Caco-2 (cell line): ENCODE measurements at regions not wholly inside any gene's neighbourhood (a gene's known extent, or its start where the extent isn't known, plus 50 kb on each side); places are given as distances from the start of the nearest gene placed in this dataset.

ENCODE experiments used
- BruUV-seq: library from RNA; stranded (reverse); fragments of 400-500 nt; replicated peaks from 2 replicates; lab custom pipeline; 2021; lab: Mats Ljungman, UMichigan
- CTCF ChIA-PET: fragments of 300-600 bp; sonication (Branson Sonifier 250); formaldehyde crosslinking; loops from one replicate; lab custom pipeline; 2022; ENCODE audit warnings: antibody characterized with exemption; lab: Charles Lee
- POLR2A ChIA-PET: fragments of 300-600 bp; sonication (Branson Sonifier 250); formaldehyde crosslinking; loops from one replicate; lab custom pipeline; 2022; ENCODE audit warnings: antibody characterized with exemption; lab: Charles Lee
- DNase-seq, 2 experiments: peaks; one replicate each; pipeline versions ENCODE4 v3.0.0 to v3.0.0-alpha.2; 2020 to 2022
- H3K27me3 ChIP-seq: replicated peaks from 2 replicates; pipeline ENCODE4 v1.6.0; 2011; ENCODE audit warnings: low read length; ENCODE audit not compliant: control insufficient read depth, insufficient read depth
- H3K36me3 ChIP-seq: 2 replicates; pipeline ENCODE4 v1.5.1; 2011; ENCODE audit warnings: low read length; ENCODE audit not compliant: control insufficient read depth, insufficient read depth
- H3K4me1 ChIP-seq: fragments of 250-450 bp; sonication (Bioruptor Pico); 2 replicates; pipeline ENCODE4 v1.5.1; 2020; ENCODE audit warnings: mild to moderate bottlenecking
- H3K4me3 ChIP-seq: 2 replicates; pipeline ENCODE4 v1.5.1; 2011; ENCODE audit warnings: low read depth, mild to moderate bottlenecking, control low read depth, low read length
- H3K9me3 ChIP-seq: fragments of 250-450 bp; sonication (Bioruptor Pico); 2 replicates; pipeline ENCODE4 v1.5.1; 2020; ENCODE audit warnings: mild to moderate bottlenecking, moderate library complexity
- H3K27ac Mint-ChIP-seq: one replicate; pipeline ENCODE4 v1.8.0; 2022; ENCODE audit warnings: mixed read lengths; ENCODE audit not compliant: unreplicated experiment
- H3K27me3 Mint-ChIP-seq: one replicate; pipeline ENCODE4 v1.8.0; 2022; ENCODE audit warnings: mixed read lengths; ENCODE audit not compliant: insufficient read depth, unreplicated experiment
- H3K36me3 Mint-ChIP-seq: one replicate; pipeline ENCODE4 v1.8.0; 2022; ENCODE audit warnings: mild to moderate bottlenecking, mixed read lengths; ENCODE audit not compliant: insufficient read depth, unreplicated experiment
- H3K4me1 Mint-ChIP-seq: one replicate; pipeline ENCODE4 v1.8.0; 2022; ENCODE audit warnings: low read depth, mixed read lengths; ENCODE audit not compliant: unreplicated experiment
- H3K4me3 Mint-ChIP-seq: one replicate; pipeline ENCODE4 v1.8.0; 2022; ENCODE audit warnings: mild to moderate bottlenecking, moderate library complexity, mixed read lengths; ENCODE audit not compliant: unreplicated experiment
- H3K9me3 Mint-ChIP-seq: one replicate; pipeline ENCODE4 v1.8.0; 2022; ENCODE audit warnings: mixed read lengths; ENCODE audit not compliant: unreplicated experiment
- intact Hi-C: fragments of 100-400 bp; cut with micrococcal nuclease; formaldehyde crosslinking; loops from one replicate; pipeline ENCODE4 v1.10.0; 2022; ENCODE audit not compliant: unreplicated experiment
- TF ChIP-seq, protein P1 (sequence below), 2 experiments: fragments of 200-600 bp in 1 of 2; IDR thresholded peaks; 1 replicate in 1 of 2; 2 replicates in 1 of 2; pipeline versions ENCODE4 v1.5.1 to v1.8.0; 2011 to 2022; ENCODE audit warnings: antibody characterized with exemption in 1 of 2, control low read depth in 1 of 2, inconsistent platforms in 1 of 2, low read depth in 1 of 2, low read length in 1 of 2, mild to moderate bottlenecking in 1 of 2, moderate library complexity in 1 of 2; ENCODE audit not compliant: insufficient read depth in 1 of 2, severe bottlenecking in 1 of 2, unreplicated experiment in 1 of 2

DNA sequence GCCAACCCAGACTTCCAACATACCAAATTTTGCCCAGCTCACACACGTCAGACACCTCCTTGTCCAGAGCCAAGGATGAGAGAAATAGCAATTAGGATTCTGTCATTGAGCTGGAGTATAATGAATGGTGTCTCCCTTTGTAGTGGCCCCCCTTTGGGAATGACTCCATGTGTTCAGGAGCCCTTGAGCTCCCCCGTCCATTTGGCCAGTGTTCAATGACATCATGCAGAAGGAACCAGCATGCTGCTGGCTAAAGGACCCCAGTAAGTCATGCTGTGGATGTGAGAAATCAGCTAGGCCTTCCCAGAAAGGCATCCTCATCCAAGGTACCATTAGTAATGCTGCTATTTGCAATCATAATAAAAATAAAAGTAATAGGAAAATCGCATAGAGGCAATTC is 158.8 kb upstream of the SRRM4 start:
- no TSS peak for BruUV-seq
- peaks cover 4% of the 10 kb centered on the region for H3K36me3 Mint-ChIP-seq
- TF ChIP-seq, protein P1, sequence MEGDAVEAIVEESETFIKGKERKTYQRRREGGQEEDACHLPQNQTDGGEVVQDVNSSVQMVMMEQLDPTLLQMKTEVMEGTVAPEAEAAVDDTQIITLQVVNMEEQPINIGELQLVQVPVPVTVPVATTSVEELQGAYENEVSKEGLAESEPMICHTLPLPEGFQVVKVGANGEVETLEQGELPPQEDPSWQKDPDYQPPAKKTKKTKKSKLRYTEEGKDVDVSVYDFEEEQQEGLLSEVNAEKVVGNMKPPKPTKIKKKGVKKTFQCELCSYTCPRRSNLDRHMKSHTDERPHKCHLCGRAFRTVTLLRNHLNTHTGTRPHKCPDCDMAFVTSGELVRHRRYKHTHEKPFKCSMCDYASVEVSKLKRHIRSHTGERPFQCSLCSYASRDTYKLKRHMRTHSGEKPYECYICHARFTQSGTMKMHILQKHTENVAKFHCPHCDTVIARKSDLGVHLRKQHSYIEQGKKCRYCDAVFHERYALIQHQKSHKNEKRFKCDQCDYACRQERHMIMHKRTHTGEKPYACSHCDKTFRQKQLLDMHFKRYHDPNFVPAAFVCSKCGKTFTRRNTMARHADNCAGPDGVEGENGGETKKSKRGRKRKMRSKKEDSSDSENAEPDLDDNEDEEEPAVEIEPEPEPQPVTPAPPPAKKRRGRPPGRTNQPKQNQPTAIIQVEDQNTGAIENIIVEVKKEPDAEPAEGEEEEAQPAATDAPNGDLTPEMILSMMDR (IDR thresholded peaks at IDR 0.05; ENCODE audit: insufficient read depth in 1 of 2, low read depth in 1 of 2, low read length in 1 of 2, severe bottlenecking in 1 of 2, unreplicated experiment in 1 of 2): no peak

DNA sequence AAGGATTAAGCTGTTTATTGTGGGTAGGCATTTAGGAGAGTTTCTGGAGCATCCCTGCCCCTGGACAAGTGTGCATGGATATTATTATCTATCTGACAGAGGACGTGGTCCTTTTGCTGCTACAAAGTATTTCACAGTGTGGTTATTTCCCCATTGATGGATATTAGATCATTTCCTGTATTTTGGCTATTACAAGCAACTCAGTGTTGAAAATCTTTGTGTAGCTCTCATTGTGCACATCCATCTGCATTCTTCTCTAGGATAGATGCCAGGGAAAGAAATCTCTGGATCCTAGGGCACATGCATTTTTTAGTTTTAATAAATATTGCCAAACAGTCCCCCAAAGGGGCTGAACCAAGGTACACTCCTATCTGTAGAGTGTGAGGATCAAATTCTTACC is 154.3 kb upstream of the SRRM4 start:
- Histone ChIP-seq H3K4me1 (no peaks in the 10 kb centered on the region), H3K4me3 (no peak overlapping the region), H3K9me3 (no peaks in the 10 kb centered on the region), H3K27me3 (no peaks in the 10 kb centered on the region), H3K36me3 (no peaks in the 10 kb centered on the region)
- TF ChIP-seq, protein P1 (IDR thresholded peaks at IDR 0.05; ENCODE audit: insufficient read depth in 1 of 2, low read depth in 1 of 2, low read length in 1 of 2, severe bottlenecking in 1 of 2, unreplicated experiment in 1 of 2): no peak
- CTCF ChIA-PET: no interaction called here
- no peaks in the 10 kb centered on the region for H3K4me1 Mint-ChIP-seq
- no peak overlapping the region for H3K4me3 Mint-ChIP-seq
- H3K27ac Mint-ChIP-seq: no peak overlapping the region
- peaks cover 7% of the 10 kb centered on the region for H3K27me3 Mint-ChIP-seq
- H3K9me3 Mint-ChIP-seq: peaks cover 10% of the 10 kb centered on the region
- H3K36me3 Mint-ChIP-seq: no peaks in the 10 kb centered on the region
- intact Hi-C loops: no loop called here
- BruUV-seq: no TSS peak
- DNase-seq: no peak
- POLR2A ChIA-PET: no interaction called here

More for the DNA sequence above, 158.8 kb upstream of the SRRM4 start:
- peaks cover 4% of the 10 kb centered on the region for H3K27me3 Mint-ChIP-seq
- H3K9me3 Mint-ChIP-seq: peaks cover 10% of the 10 kb centered on the region
- no peak overlapping the region for H3K4me3 Mint-ChIP-seq
- H3K4me1 Mint-ChIP-seq: no peaks in the 10 kb centered on the region
- H3K27ac Mint-ChIP-seq: no peak overlapping the region
- intact Hi-C loops: no loop called here
- Histone ChIP-seq H3K4me3 (no peak overlapping the region), H3K27me3 (no peaks in the 10 kb centered on the region), H3K9me3 (no peaks in the 10 kb centered on the region), H3K4me1 (no peaks in the 10 kb centered on the region), H3K36me3 (no peaks in the 10 kb centered on the region)
- ChIA-PET CTCF (no interaction called here), POLR2A (no interaction called here)
- DNase-seq: no peak

DNA sequence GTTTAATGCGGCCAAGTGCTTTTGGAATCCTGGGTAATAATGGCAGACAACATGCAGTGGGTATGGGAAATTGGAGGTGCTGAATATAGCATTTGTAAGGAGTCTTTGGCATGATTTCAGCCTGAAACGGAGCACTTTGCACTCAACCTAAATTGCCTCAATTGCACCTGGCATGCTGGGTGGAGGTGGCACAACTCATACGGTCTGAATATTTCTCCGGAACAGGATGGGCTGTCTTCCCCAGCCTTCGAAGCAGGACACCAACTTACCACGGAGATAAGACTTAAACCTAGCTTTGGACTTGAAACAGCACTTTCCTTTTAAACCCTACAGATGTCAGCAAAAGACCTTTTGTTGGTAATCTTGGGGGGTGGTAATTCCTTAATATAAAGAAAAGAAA is 153.7 kb upstream of the SRRM4 start:
- H3K9me3 ChIP-seq: no peaks in the 10 kb centered on the region
- H3K4me3 ChIP-seq: no peak overlapping the region
- Mint-ChIP-seq H3K27me3 (peaks cover 7% of the 10 kb centered on the region), H3K27ac (no peak overlapping the region), H3K4me3 (no peak overlapping the region), H3K4me1 (no peaks in the 10 kb centered on the region), H3K36me3 (no peaks in the 10 kb centered on the region), H3K9me3 (peaks cover 10% of the 10 kb centered on the region)
- no peak for DNase-seq
- ChIA-PET POLR2A (no interaction called here), CTCF (no interaction called here)
- no peaks in the 10 kb centered on the region for H3K4me1 ChIP-seq
- no peaks in the 10 kb centered on the region for H3K36me3 ChIP-seq
- no peaks in the 10 kb centered on the region for H3K27me3 ChIP-seq
- intact Hi-C loops: no loop called here
- TF ChIP-seq, protein P1 (IDR thresholded peaks at IDR 0.05; ENCODE audit: insufficient read depth in 1 of 2, low read depth in 1 of 2, low read length in 1 of 2, severe bottlenecking in 1 of 2, unreplicated experiment in 1 of 2): no peak
- BruUV-seq: no TSS peak
